Panc1 (cell line): ENCODE measurements at regions not wholly inside any gene's neighbourhood (a gene's known extent, or its start where the extent isn't known, plus 50 kb on each side); places are given as distances from the start of the nearest gene placed in this dataset.

Experiments
- CTCF ChIP-seq: fragments of 450-650 bp; IDR thresholded peaks from 2 replicates; pipeline ENCODE4 v1.5.1; 2017; ENCODE audit warnings: mild to moderate bottlenecking
- POLR2AphosphoS5 ChIP-seq: IDR thresholded peaks from 2 replicates; pipeline ENCODE4 v1.6.1; 2012; ENCODE audit warnings: mild to moderate bottlenecking, low read depth, low read length, moderate library complexity

DNA sequence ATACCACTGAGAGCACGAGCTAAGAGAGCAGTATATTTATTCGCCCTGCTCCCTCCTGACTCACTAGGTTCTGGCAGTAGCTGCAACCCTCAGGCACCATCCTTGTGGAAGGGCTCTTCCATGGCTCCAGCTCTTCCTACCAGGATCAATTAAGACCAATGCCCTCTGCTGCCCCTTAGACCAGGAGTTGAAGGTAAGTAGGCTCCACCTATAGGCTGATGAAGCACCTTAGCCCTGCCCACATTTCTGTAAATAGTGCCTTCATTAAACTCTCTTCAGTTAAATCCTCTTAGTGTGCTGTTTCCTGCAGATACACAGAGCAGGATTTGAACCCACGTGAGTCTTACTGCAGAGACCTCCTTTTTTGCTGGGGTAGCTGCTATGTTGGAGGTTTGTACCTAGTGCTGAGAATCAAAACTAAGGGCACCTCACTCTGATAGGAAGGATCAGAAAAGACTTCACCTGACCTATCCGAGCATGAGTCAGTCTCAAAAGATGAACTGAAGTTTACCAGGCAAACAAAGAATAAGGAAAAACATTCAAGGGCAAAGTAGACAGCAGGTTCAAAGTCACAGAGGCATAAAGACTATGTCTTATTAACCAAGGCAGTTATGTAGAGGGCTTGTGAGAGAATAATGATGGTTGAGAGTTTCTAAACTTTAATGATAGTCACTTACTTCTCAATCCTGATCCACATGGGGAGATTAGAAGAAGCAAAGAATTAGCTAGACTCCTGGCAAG lies 56.9 kb upstream of the BEND6 start:
- no peak for TF ChIP-seq POLR2AphosphoS5
- no peak for TF ChIP-seq CTCF
